ENCODE measurements at regions not wholly inside any gene's neighbourhood (a gene's known extent, or its start where the extent isn't known, plus 50 kb on each side); places are given as distances from the start of the nearest gene placed in this dataset.
"Not testable (repeated sequence)": the region's sequence is repeated elsewhere in the genome, so short reads cannot be mapped to it uniquely, and the experiment has no call there.

- DNase-seq (ENCODE audit: low read depth): no peak
Measured at GRCh38 chr18:10085416-10085815, 171.6 kb downstream of the VAPA start.

GRCh38 chr18:10085876-10086275, 172.1 kb downstream of the VAPA start:
- DNase-seq (ENCODE audit: low read depth): no peak

GRCh38 chr18:10086458-10087210, 172.8 kb downstream of the VAPA start:
- DNase-seq (ENCODE audit: low read depth): no peak

GRCh38 chr18:10088734-10089133, 174.9 kb downstream of the VAPA start:
- DNase-seq (ENCODE audit: low read depth): no peak

GRCh38 chr18:10089881-10090280, 176.1 kb downstream of the VAPA start:
- DNase-seq (ENCODE audit: low read depth): no peak

- no peak for DNase-seq (ENCODE audit: low read depth)
Measured at GRCh38 chr18:10090668-10091067, 176.9 kb downstream of the VAPA start.

GRCh38 chr18:10093445-10093844, 179.6 kb downstream of the VAPA start:
- no peak for DNase-seq (ENCODE audit: low read depth)

- no peak for DNase-seq (ENCODE audit: low read depth)
Measured at GRCh38 chr18:10094154-10094553, 180.3 kb downstream of the VAPA start.

- no peak for DNase-seq (ENCODE audit: low read depth)
Measured at GRCh38 chr18:10094655-10095054, 180.8 kb downstream of the VAPA start.

- DNase-seq (ENCODE audit: low read depth): no peak
Measured at GRCh38 chr18:10095356-10095755, 181.5 kb downstream of the VAPA start.

- DNase-seq (ENCODE audit: low read depth): no peak
Measured at GRCh38 chr18:10099539-10100140, 185.8 kb downstream of the VAPA start.

GRCh38 chr18:10100196-10100595, 186.4 kb downstream of the VAPA start:
- no peak for DNase-seq (ENCODE audit: low read depth)

GRCh38 chr18:10100941-10101701, 187.3 kb downstream of the VAPA start:
- DNase-seq (ENCODE audit: low read depth): no peak

- no peak for DNase-seq (ENCODE audit: low read depth)
Measured at GRCh38 chr18:10101729-10102128, 187.9 kb downstream of the VAPA start.

GRCh38 chr18:10105118-10105517, 191.3 kb downstream of the VAPA start:
- not testable (repeated sequence) for DNase-seq (ENCODE audit: low read depth)

GRCh38 chr18:10111191-10111590, 197.4 kb downstream of the VAPA start:
- DNase-seq (ENCODE audit: low read depth): no peak

GRCh38 chr18:10111944-10112343, 198.1 kb downstream of the VAPA start:
- DNase-seq (ENCODE audit: low read depth): no peak

GRCh38 chr18:10113121-10114022, 199.6 kb downstream of the VAPA start:
- no peak for DNase-seq (ENCODE audit: low read depth)

GRCh38 chr18:10114717-10115463, 201.1 kb downstream of the VAPA start:
- no peak for DNase-seq (ENCODE audit: low read depth)

- DNase-seq (ENCODE audit: low read depth): no peak
Measured at GRCh38 chr18:10116574-10116973, 202.8 kb downstream of the VAPA start.

- no peak for DNase-seq (ENCODE audit: low read depth)
Measured at GRCh38 chr18:10119528-10119927, 205.7 kb downstream of the VAPA start.
